Vagina (tissue), 2 donors: ENCODE measurements at regions not wholly inside any gene's neighbourhood (a gene's known extent, or its start where the extent isn't known, plus 50 kb on each side); places are given as distances from the start of the nearest gene placed in this dataset.

Source experiments
- CTCF ChIP-seq, 3 experiments: fragments of 450-650 bp in 2 of 3; fragments of 200-600 bp in 1 of 3; sonication (generic) in 1 of 3; IDR thresholded peaks; one replicate each; pipeline ENCODE4 v1.5.1; 2017 to 2019; ENCODE audit warnings: antibody characterized with exemption in 3 of 3, mild to moderate bottlenecking in 2 of 3, moderate library complexity in 2 of 3
- POLR2A ChIP-seq, 2 donors: fragments of 450-650 bp; IDR thresholded peaks; one replicate each; pipeline ENCODE4 v1.6.1; 2017; ENCODE audit warnings: antibody characterized with exemption in 2 of 2, mild to moderate bottlenecking in 2 of 2, moderate library complexity in 2 of 2
- POLR2AphosphoS5 ChIP-seq, 2 donors: sonication (generic); formaldehyde crosslinking; IDR thresholded peaks; one replicate each; pipeline ENCODE4 v1.9.0; 2017; ENCODE audit warnings: antibody characterized with exemption in 2 of 2, mild to moderate bottlenecking in 2 of 2, low read depth in 1 of 2; ENCODE audit not compliant: insufficient read depth in 1 of 2

- no peak for TF ChIP-seq CTCF (IDR thresholded peaks at IDR 0.05)
- TF ChIP-seq POLR2A (IDR thresholded peaks at IDR 0.05): no peak
- TF ChIP-seq POLR2AphosphoS5 (IDR thresholded peaks at IDR 0.05; ENCODE audit: insufficient read depth in 1 of 2, low read depth in 1 of 2): no peak
These were observed 780.9 kb downstream of the ARAP2 start for GRCh38 chr4:35463251-35463952.
